Erythroblast (primary cell): ENCODE measurements at regions not wholly inside any gene's neighbourhood (a gene's known extent, or its start where the extent isn't known, plus 50 kb on each side); places are given as distances from the start of the nearest gene placed in this dataset.
A peak's percentile ranks its signal among the peaks of the same experiment; 100 is the strongest.

Experiments used
- DNase-seq, 2 experiments: peaks; one replicate each; lab custom pipeline; 2025; lab: John Stamatoyannopoulos, UW
- GATA1 ChIP-seq: IDR thresholded peaks from 2 replicates; pipeline ENCODE4 v1.6.1; 2011; ENCODE audit warnings: low read depth, mild to moderate bottlenecking, control low read depth, low read length, moderate library complexity
- POLR2A ChIP-seq: IDR thresholded peaks from 2 replicates; pipeline ENCODE4 v1.6.1; 2011; ENCODE audit warnings: mild to moderate bottlenecking, low read length

- DNase-seq: no peak
- TF ChIP-seq POLR2A (no peak), GATA1 (no peak)
Measured at GRCh38 chr20:6635034-6635736, 132.3 kb upstream of the BMP2 start.

- TF ChIP-seq GATA1 (no peak), POLR2A (no peak)
- peak; percentile 11 to 14 for DNase-seq
Measured at GRCh38 chr20:6632187-6632586, 135.3 kb upstream of the BMP2 start.

- TF ChIP-seq POLR2A: no peak
- no peak for TF ChIP-seq GATA1
- DNase-seq: no peak
Measured at GRCh38 chr20:6630514-6630913, 137.0 kb upstream of the BMP2 start.

GRCh38 chr20:6629564-6629963 lies 137.9 kb upstream of the BMP2 start:
- no peak for TF ChIP-seq POLR2A
- no peak for TF ChIP-seq GATA1
- no peak for DNase-seq

GRCh38 chr20:6626805-6627204 lies 140.7 kb upstream of the BMP2 start:
- DNase-seq: no peak
- TF ChIP-seq GATA1 (no peak), POLR2A (no peak)

GRCh38 chr20:6623989-6624388 lies 143.5 kb upstream of the BMP2 start:
- TF ChIP-seq POLR2A: no peak
- TF ChIP-seq GATA1: no peak
- DNase-seq: no peak

GRCh38 chr20:6622041-6622440 lies 145.4 kb upstream of the BMP2 start:
- TF ChIP-seq POLR2A: no peak
- TF ChIP-seq GATA1: no peak
- no peak for DNase-seq

- TF ChIP-seq POLR2A: no peak
- TF ChIP-seq GATA1: no peak
- no peak for DNase-seq
Measured at GRCh38 chr20:6618051-6618450, 149.4 kb upstream of the BMP2 start.

GRCh38 chr20:6616421-6616820 lies 151.1 kb upstream of the BMP2 start:
- TF ChIP-seq GATA1 (no peak), POLR2A (no peak)
- no peak for DNase-seq

GRCh38 chr20:6614836-6615235 lies 152.7 kb upstream of the BMP2 start:
- no peak for DNase-seq

GRCh38 chr20:6613280-6613861 lies 154.1 kb upstream of the BMP2 start:
- TF ChIP-seq GATA1: no peak
- no peak for TF ChIP-seq POLR2A
- peak; percentile 30 to 31 for DNase-seq

More at GRCh38 chr20:6614836-6615235, 152.7 kb upstream of the BMP2 start:
- no peak for TF ChIP-seq GATA1
- no peak for TF ChIP-seq POLR2A

GRCh38 chr20:6612606-6612923 lies 154.9 kb upstream of the BMP2 start:
- TF ChIP-seq POLR2A (no peak), GATA1 (no peak)
- DNase-seq: no peak

- TF ChIP-seq POLR2A (no peak), GATA1 (no peak)
- no peak for DNase-seq
Measured at GRCh38 chr20:6611911-6612605, 155.4 kb upstream of the BMP2 start.

GRCh38 chr20:6606651-6607050 lies 160.8 kb upstream of the BMP2 start:
- no peak for TF ChIP-seq GATA1
- TF ChIP-seq POLR2A: no peak
- DNase-seq: no peak
